H9 (cell line): ENCODE measurements at regions not wholly inside any gene's neighbourhood (a gene's known extent, or its start where the extent isn't known, plus 50 kb on each side); places are given as distances from the start of the nearest gene placed in this dataset.

Experiments used
- DNase-seq: peaks from one replicate; pipeline ENCODE4 v3.0.0-alpha.2; 2017
- H2AFZ ChIP-seq: one replicate; pipeline ENCODE4 v1.6.1; 2013; ENCODE audit warnings: mild to moderate bottlenecking, low read length, control low read depth, moderate library complexity
- H2AK5ac ChIP-seq: 2 replicates; pipeline ENCODE4 v1.6.1; 2013; ENCODE audit warnings: low read length, control low read depth, mixed read lengths; ENCODE audit not compliant: insufficient read length
- H2BK120ac ChIP-seq: one replicate; pipeline ENCODE4 v1.6.1; 2013; ENCODE audit warnings: low read depth, mild to moderate bottlenecking, low read length, control low read depth, inconsistent platforms; ENCODE audit not compliant: poor library complexity, severe bottlenecking
- H2BK12ac ChIP-seq: 2 replicates; pipeline ENCODE4 v1.6.1; 2013; ENCODE audit warnings: low read length, control low read depth, mixed read lengths, low read depth; ENCODE audit not compliant: insufficient read length
- H2BK15ac ChIP-seq: 2 replicates; pipeline ENCODE4 v1.6.1; 2013; ENCODE audit warnings: low read depth, low read length, control low read depth
- H2BK20ac ChIP-seq: one replicate; pipeline ENCODE4 v1.6.1; 2013; ENCODE audit warnings: low read depth, mild to moderate bottlenecking, low read length, control low read depth, inconsistent platforms; ENCODE audit not compliant: poor library complexity, severe bottlenecking
- H2BK5ac ChIP-seq: 2 replicates; pipeline ENCODE4 v1.6.1; 2013; ENCODE audit warnings: low read length, control low read depth, mixed read lengths; ENCODE audit not compliant: insufficient read length
- H3K14ac ChIP-seq: 2 replicates; pipeline ENCODE4 v1.6.1; 2013; ENCODE audit warnings: low read length, control low read depth; ENCODE audit not compliant: insufficient read depth
- H3K18ac ChIP-seq: 2 replicates; pipeline ENCODE4 v1.6.1; 2013; ENCODE audit warnings: low read depth, mild to moderate bottlenecking, mixed read lengths, low read length, control low read depth; ENCODE audit not compliant: insufficient read length
- H3K23ac ChIP-seq: 2 replicates; pipeline ENCODE4 v1.6.1; 2013; ENCODE audit warnings: low read length, control low read depth, mixed read lengths, low read depth; ENCODE audit not compliant: insufficient read length
- H3K23me2 ChIP-seq: 2 replicates; pipeline ENCODE4 v1.6.1; 2013; ENCODE audit warnings: low read depth, mild to moderate bottlenecking, mixed read lengths, low read length, control low read depth; ENCODE audit not compliant: insufficient read length, poor library complexity, severe bottlenecking
- H3K27ac ChIP-seq: 2 replicates; pipeline ENCODE4 v1.5.1; 2013; ENCODE audit warnings: low read length, control low read depth, mixed read lengths, low read depth; ENCODE audit not compliant: insufficient read length
- H3K27me3 ChIP-seq: 2 replicates; pipeline ENCODE4 v1.6.1; 2013; ENCODE audit warnings: low read length, control low read depth, inconsistent platforms; ENCODE audit not compliant: insufficient read depth
- H3K4ac ChIP-seq: 2 replicates; pipeline ENCODE4 v1.6.1; 2013; ENCODE audit warnings: low read depth, mild to moderate bottlenecking, control low read depth, inconsistent platforms, low read length, moderate library complexity
- H3K4me1 ChIP-seq: 2 replicates; pipeline ENCODE4 v1.6.1; 2013; ENCODE audit warnings: low read length, control low read depth, inconsistent platforms; ENCODE audit not compliant: insufficient read depth
- H3K4me2 ChIP-seq: 2 replicates; pipeline ENCODE4 v1.6.1; 2013; ENCODE audit warnings: low read length, control low read depth, mixed read lengths; ENCODE audit not compliant: insufficient read length, insufficient read depth
- H3K56ac ChIP-seq: 2 replicates; pipeline ENCODE4 v1.6.1; 2013; ENCODE audit warnings: low read depth, mild to moderate bottlenecking, mixed read lengths, low read length, control low read depth; ENCODE audit not compliant: insufficient read length
- H3K79me1 ChIP-seq: 2 replicates; pipeline ENCODE4 v1.6.1; 2013; ENCODE audit warnings: low read depth, mild to moderate bottlenecking, moderate library complexity, low read length, control low read depth, inconsistent platforms; ENCODE audit not compliant: insufficient read depth, poor library complexity, severe bottlenecking
- H3K79me2 ChIP-seq: 2 replicates; pipeline ENCODE4 v1.6.1; 2013; ENCODE audit warnings: low read length, control low read depth, inconsistent platforms; ENCODE audit not compliant: insufficient read depth
- H3K9ac ChIP-seq: 2 replicates; pipeline ENCODE4 v1.6.1; 2013; ENCODE audit warnings: low read length, control low read depth, mixed read lengths; ENCODE audit not compliant: insufficient read length; ENCODE audit errors: extremely low read depth
- H3K9me3 ChIP-seq: one replicate; pipeline ENCODE4 v1.6.1; 2013; ENCODE audit warnings: low read depth, low read length, inconsistent platforms; ENCODE audit not compliant: control insufficient read depth
- H3T11ph ChIP-seq: one replicate; pipeline ENCODE4 v1.6.1; 2013; ENCODE audit warnings: mild to moderate bottlenecking, low read length, control low read depth, inconsistent platforms
- H4K20me1 ChIP-seq: one replicate; pipeline ENCODE4 v1.6.1; 2013; ENCODE audit not compliant: control insufficient read depth, insufficient read length, insufficient read depth
- H4K5ac ChIP-seq: 2 replicates; pipeline ENCODE4 v1.6.1; 2013; ENCODE audit warnings: low read depth, mild to moderate bottlenecking, mixed read lengths, low read length, control low read depth; ENCODE audit not compliant: insufficient read length
- H4K8ac ChIP-seq: replicated peaks from 2 replicates; pipeline ENCODE4 v1.6.1; 2013; ENCODE audit warnings: low read length, control low read depth, mixed read lengths, low read depth; ENCODE audit not compliant: insufficient read length
- H4K91ac ChIP-seq: 2 replicates; pipeline ENCODE4 v1.6.1; 2013; ENCODE audit warnings: low read depth, mild to moderate bottlenecking, moderate library complexity, mixed read lengths, low read length, control low read depth; ENCODE audit not compliant: insufficient read length
- H3K27ac Mint-ChIP-seq, 3 experiments: 2 replicates in 2 of 3; 3 replicates in 1 of 3; pipeline ENCODE4 v1.8.0; 2020 to 2021; ENCODE audit warnings: mixed read lengths in 3 of 3, mild to moderate bottlenecking in 1 of 3, moderate library complexity in 1 of 3
- H3K27me3 Mint-ChIP-seq: 2 replicates; pipeline ENCODE4 v1.8.0; 2021; ENCODE audit warnings: low read depth, mild to moderate bottlenecking, moderate library complexity, mixed read lengths
- H3K36me3 Mint-ChIP-seq, 3 experiments: 2 replicates in 2 of 3; 3 replicates in 1 of 3; pipeline ENCODE4 v1.8.0; 2020 to 2021; ENCODE audit warnings: low read depth in 3 of 3, mixed read lengths in 3 of 3; ENCODE audit not compliant: insufficient read depth in 1 of 3
- H3K4me1 Mint-ChIP-seq, 2 experiments: 2 replicates each; pipeline ENCODE4 v1.8.0; 2020; ENCODE audit warnings: mixed read lengths in 2 of 2
- H3K4me3 Mint-ChIP-seq, 2 experiments: 2 replicates in 1 of 2; 3 replicates in 1 of 2; pipeline ENCODE4 v1.8.0; 2020 to 2021; ENCODE audit warnings: mild to moderate bottlenecking in 2 of 2, mixed read lengths in 2 of 2, moderate library complexity in 1 of 2
- H3K9me3 Mint-ChIP-seq, 2 experiments: 2 replicates in 1 of 2; 3 replicates in 1 of 2; pipeline ENCODE4 v1.8.0; 2020; ENCODE audit warnings: mild to moderate bottlenecking in 2 of 2, mixed read lengths in 2 of 2, moderate library complexity in 1 of 2
- WGBS: extraction: QIAGEN DNeasy Blood & Tissue Kit; methylation state at CpG from one replicate; pipeline ENCODE4 v1.1.7; 2013; ENCODE audit warnings: missing lambda C conversion rate, low lambda C conversion rate, mixed read lengths; ENCODE audit not compliant: insufficient read length; ENCODE audit errors: extremely low coverage; 5-methylcytosine and 5-hydroxymethylcytosine counted together
- TF ChIP-seq, protein P1 (sequence below): fragments of 200-600 bp; sonication (generic); conservative IDR thresholded peaks from 3 replicates; pipeline ENCODE4 v1.8.0; 2021; ENCODE audit warnings: antibody characterized with exemption, mild to moderate bottlenecking

DNA sequence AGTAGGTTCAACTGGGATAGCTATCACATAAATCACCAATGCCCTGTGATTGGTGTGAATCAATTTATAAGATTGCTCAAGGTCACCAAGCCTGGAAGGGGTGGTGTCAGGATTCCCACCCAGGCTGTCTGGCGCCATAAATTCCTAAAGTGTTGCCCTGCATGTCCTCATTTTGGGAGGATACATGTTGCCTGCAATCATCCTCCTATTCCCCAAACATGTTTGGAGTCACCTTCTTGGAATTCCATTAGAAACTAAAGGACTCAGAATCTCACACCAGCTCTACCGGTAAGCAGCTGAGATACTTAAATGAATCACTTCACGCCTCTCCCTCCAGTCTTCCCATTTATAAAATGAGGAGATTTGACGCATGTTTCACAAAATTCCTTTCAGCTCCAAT, 54.1 kb upstream of the SLC45A1 start:
- Histone ChIP-seq H4K5ac (no peak overlapping the region), H2BK120ac (no peak overlapping the region), H4K8ac (no peak overlapping the region), H3K56ac (no peak overlapping the region), H2BK20ac (no peak overlapping the region), H3K18ac (no peak overlapping the region), H3T11ph (no peak overlapping the region), H3K23me2 (no peaks in the 10 kb centered on the region), H4K20me1 (no peaks in the 10 kb centered on the region), H4K91ac (no peak overlapping the region), H3K9me3 (no peaks in the 10 kb centered on the region), H2BK15ac (no peak overlapping the region), H3K4ac (no peak overlapping the region), H2AK5ac (no peak overlapping the region), H3K4me2 (no peak overlapping the region), H3K9ac (no peak overlapping the region), H3K27me3 (no peaks in the 10 kb centered on the region), H2AFZ (no peak overlapping the region), H3K27ac (no peak overlapping the region), H3K4me1 (no peaks in the 10 kb centered on the region; the same call in 1 of the 2 replicates), H2BK5ac (no peak overlapping the region), H3K79me2 (no peaks in the 10 kb centered on the region), H3K79me1 (no peaks in the 10 kb centered on the region), H3K23ac (no peak overlapping the region), H3K14ac (no peak overlapping the region), H2BK12ac (no peak overlapping the region)
- Mint-ChIP-seq H3K4me3 (no peak overlapping the region), H3K9me3 (no peaks in the 10 kb centered on the region; a peak in 2 of 5 replicates), H3K4me1 (peaks cover 31 to 34% of the 10 kb centered on the region in 2 experiments), H3K27ac (no peak overlapping the region), H3K27me3 (peaks cover 10% of the 10 kb centered on the region), H3K36me3 (no peaks in the 10 kb centered on the region)
- no peak for DNase-seq
- no CpG with 5 or more reads among the region's 4 CpGs for WGBS
- TF ChIP-seq, protein P1, sequence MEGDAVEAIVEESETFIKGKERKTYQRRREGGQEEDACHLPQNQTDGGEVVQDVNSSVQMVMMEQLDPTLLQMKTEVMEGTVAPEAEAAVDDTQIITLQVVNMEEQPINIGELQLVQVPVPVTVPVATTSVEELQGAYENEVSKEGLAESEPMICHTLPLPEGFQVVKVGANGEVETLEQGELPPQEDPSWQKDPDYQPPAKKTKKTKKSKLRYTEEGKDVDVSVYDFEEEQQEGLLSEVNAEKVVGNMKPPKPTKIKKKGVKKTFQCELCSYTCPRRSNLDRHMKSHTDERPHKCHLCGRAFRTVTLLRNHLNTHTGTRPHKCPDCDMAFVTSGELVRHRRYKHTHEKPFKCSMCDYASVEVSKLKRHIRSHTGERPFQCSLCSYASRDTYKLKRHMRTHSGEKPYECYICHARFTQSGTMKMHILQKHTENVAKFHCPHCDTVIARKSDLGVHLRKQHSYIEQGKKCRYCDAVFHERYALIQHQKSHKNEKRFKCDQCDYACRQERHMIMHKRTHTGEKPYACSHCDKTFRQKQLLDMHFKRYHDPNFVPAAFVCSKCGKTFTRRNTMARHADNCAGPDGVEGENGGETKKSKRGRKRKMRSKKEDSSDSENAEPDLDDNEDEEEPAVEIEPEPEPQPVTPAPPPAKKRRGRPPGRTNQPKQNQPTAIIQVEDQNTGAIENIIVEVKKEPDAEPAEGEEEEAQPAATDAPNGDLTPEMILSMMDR, result no peak
